HepG2 (cell line): ENCODE measurements at regions not wholly inside any gene's neighbourhood (a gene's known extent, or its start where the extent isn't known, plus 50 kb on each side); places are given as distances from the start of the nearest gene placed in this dataset.

Experiments
- ATAC-seq: fragments of 200-7000 bp; cut with Tn5 transposase; 3 replicates; pipeline ENCODE4 v1.9.1; 2020; ENCODE audit warnings: mild to moderate bottlenecking, moderate library complexity
- BruUV-seq: library from RNA; stranded (reverse); fragments of 400-500 nt; replicated peaks from 2 replicates; lab custom pipeline; 2021; lab: Mats Ljungman, UMichigan
- CTCF ChIA-PET: fragments of 300-600 bp; formaldehyde crosslinking; extraction: SDS; loops from one replicate; lab custom pipeline; 2021; ENCODE audit warnings: low total read pairs, inconsistent platforms, low intra/inter-chr PET ratio; lab: Yijun Ruan, JAX
- POLR2A ChIA-PET: fragments of 350-600 bp; sonication (Branson Sonifier 250); formaldehyde crosslinking; loops from one replicate; lab custom pipeline; 2020; ENCODE audit warnings: antibody characterized with exemption, inconsistent platforms; lab: Yijun Ruan, JAX
- DNase-seq: peaks from one replicate; pipeline ENCODE4 v3.0.0-alpha.2; 2015; ENCODE audit warnings: low spot score
- FAIRE-seq: peaks from 3 replicates; lab custom pipeline; 2011; peaks lifted over from hg19 to GRCh38; lab: Jason Lieb, UNC
- H2AFZ ChIP-seq: one replicate; pipeline ENCODE4 v1.6.1; 2011; ENCODE audit warnings: low read length, inconsistent platforms
- H3K27ac ChIP-seq: fragments of 300-600 bp; 3 replicates; pipeline ENCODE4 v1.8.0; 2011; ENCODE audit warnings: mixed run types, mild to moderate bottlenecking, mixed read lengths, low read length, inconsistent platforms; ENCODE audit not compliant: insufficient read depth; ENCODE audit errors: extremely low read length
- H3K27me3 ChIP-seq, 2 experiments: fragments of 200-600 bp in 1 of 2; 2 replicates in 1 of 2; 3 replicates in 1 of 2; pipeline versions ENCODE4 v1.6.0 to v1.8.0; 2011; ENCODE audit warnings: low read length in 2 of 2, mild to moderate bottlenecking in 2 of 2, moderate library complexity in 2 of 2, inconsistent platforms in 1 of 2; ENCODE audit not compliant: insufficient read depth in 2 of 2, control insufficient read depth in 1 of 2
- H3K36me3 ChIP-seq, 2 experiments: fragments of 200-600 bp in 1 of 2; replicated peaks in 1 of 2; 2 replicates in 1 of 2; 3 replicates in 1 of 2; pipeline versions ENCODE4 v1.5.1 to v1.8.0; 2011; ENCODE audit warnings: low read length in 2 of 2, inconsistent platforms in 1 of 2; ENCODE audit not compliant: insufficient read depth in 2 of 2, control insufficient read depth in 1 of 2
- H3K4me1 ChIP-seq: 2 replicates; pipeline ENCODE4 v1.5.1; 2012; ENCODE audit warnings: low read length, inconsistent platforms; ENCODE audit not compliant: insufficient read depth
- H3K4me2 ChIP-seq: 2 replicates; pipeline ENCODE4 v1.6.0; 2011; ENCODE audit warnings: low read depth, low read length, inconsistent platforms
- H3K4me3 ChIP-seq, 3 experiments: fragments of 200-600 bp in 1 of 3; sonication (generic), shearing (Covaris generic) in 1 of 3; replicated peaks in 1 of 3; 2 replicates each; pipeline ENCODE4 v1.5.1; 2011 to 2016; ENCODE audit warnings: low read length in 3 of 3, inconsistent platforms in 2 of 3, low read depth in 2 of 3, mild to moderate bottlenecking in 2 of 3, control low read depth in 1 of 3, mixed read lengths in 1 of 3; ENCODE audit not compliant: insufficient read depth in 1 of 3
- H3K79me2 ChIP-seq: one replicate; pipeline ENCODE4 v1.6.1; 2011; ENCODE audit warnings: low read length, inconsistent platforms; ENCODE audit not compliant: insufficient read depth
- H3K9ac ChIP-seq: 2 replicates; pipeline ENCODE4 v1.6.0; 2011; ENCODE audit warnings: mild to moderate bottlenecking, low read depth, low read length, inconsistent platforms; ENCODE audit not compliant: insufficient read depth
- H3K9me3 ChIP-seq: 2 replicates; pipeline ENCODE4 v1.5.1; 2012; ENCODE audit warnings: mild to moderate bottlenecking, low read length
- H4K20me1 ChIP-seq: 2 replicates; pipeline ENCODE4 v1.6.0; 2011; ENCODE audit warnings: inconsistent platforms, mild to moderate bottlenecking, low read length, moderate library complexity; ENCODE audit not compliant: insufficient read depth
- ATF6 ChIP-seq: sonication (generic); formaldehyde crosslinking; conservative IDR thresholded peaks from 2 replicates; pipeline ENCODE4 v1.4.0; 2020; ENCODE audit warnings: missing genetic modification reagents
- CREB1 ChIP-seq, 2 experiments: fragments of 450-650 bp in 1 of 2; IDR thresholded peaks; 2 replicates each; pipeline ENCODE4 v1.6.1; 2016 to 2017; ENCODE audit warnings: control low read depth in 1 of 2, mild to moderate bottlenecking in 1 of 2, missing compliant biosample characterization in 1 of 2, missing genetic modification characterization in 1 of 2
- NR0B2 ChIP-seq: sonication (generic); formaldehyde crosslinking; IDR thresholded peaks from 2 replicates; pipeline ENCODE4 v1.4.0; 2020; ENCODE audit warnings: mild to moderate bottlenecking, missing genetic modification reagents
- REST ChIP-seq, 2 experiments: IDR thresholded peaks; 2 replicates each; pipeline ENCODE4 v1.6.1; 2011 to 2012; ENCODE audit warnings: low read length in 2 of 2, borderline replicate concordance in 1 of 2, low read depth in 1 of 2, mild to moderate bottlenecking in 1 of 2, moderate library complexity in 1 of 2
- RXRB ChIP-seq: IDR thresholded peaks from 2 replicates; pipeline ENCODE4 v1.6.1; 2016; ENCODE audit warnings: borderline replicate concordance, missing genetic modification reagents, missing compliant biosample characterization
- SOX13 ChIP-seq, 3 experiments: fragments of 450-650 bp in 1 of 3; sonication (generic) in 1 of 3; formaldehyde crosslinking in 1 of 3; IDR thresholded peaks in 2 of 3; conservative IDR thresholded peaks in 1 of 3; 2 replicates each; pipeline versions ENCODE4 v1.5.0 to v1.6.1; 2016 to 2020; ENCODE audit warnings: antibody characterized with exemption in 1 of 3, mild to moderate bottlenecking in 1 of 3, missing compliant biosample characterization in 1 of 3, missing genetic modification reagents in 1 of 3, moderate library complexity in 1 of 3
- ZFP36L1 ChIP-seq: sonication (generic); formaldehyde crosslinking; IDR thresholded peaks from 2 replicates; pipeline ENCODE4 v1.8.0; 2022; ENCODE audit warnings: mild to moderate bottlenecking, missing genetic modification reagents, moderate library complexity
- ZNF512B ChIP-seq: sonication (generic); formaldehyde crosslinking; IDR thresholded peaks from 2 replicates; pipeline ENCODE4 v1.5.1; 2020; ENCODE audit warnings: missing genetic modification reagents, mild to moderate bottlenecking, borderline replicate concordance
- ZNF629 ChIP-seq: sonication (generic); formaldehyde crosslinking; conservative IDR thresholded peaks from 2 replicates; pipeline ENCODE4 v1.5.0; 2020; ENCODE audit warnings: missing genetic modification reagents
- ZNF639 ChIP-seq: conservative IDR thresholded peaks from 2 replicates; pipeline ENCODE4 v1.6.1; 2018; ENCODE audit warnings: missing genetic modification reagents
- WGBS: methylation state at CpG from one replicate; pipeline ENCODE4 v1.1.6; 2017; ENCODE audit warnings: low lambda C conversion rate; 5-methylcytosine and 5-hydroxymethylcytosine counted together
- in situ Hi-C: cut with HindIII; loops from 2 replicates; pipeline ENCODE4 v1.10.0; 2017; ENCODE audit warnings: low pct_unique_long_range_greater_than_20kb; ENCODE audit not compliant: extremely low pct_ligation_motif_present
- intact Hi-C: fragments of 100-400 bp; cut with micrococcal nuclease; formaldehyde crosslinking; loops from one replicate; pipeline ENCODE4 v1.10.0; 2022; ENCODE audit not compliant: unreplicated experiment

GRCh38 chr7:54921116-54921515 is 97.7 kb upstream of the EGFR start:
- Histone ChIP-seq H3K9me3 (no peaks in the 10 kb centered on the region), H3K27me3 (peaks cover 0 to 2% of the 10 kb centered on the region in 2 experiments; a peak in 1 of 5 replicates), H2AFZ (no peak overlapping the region), H3K36me3 (no peaks in the 10 kb centered on the region), H3K4me1 (peaks cover 25% of the 10 kb centered on the region), H3K79me2 (no peaks in the 10 kb centered on the region), H3K9ac (no peak overlapping the region), H3K27ac (no peak overlapping the region), H4K20me1 (no peaks in the 10 kb centered on the region), H3K4me2 (no peak overlapping the region), H3K4me3 (no peak overlapping the region)
- no peak for ATAC-seq
- ChIA-PET CTCF (no interaction called here), POLR2A (no interaction called here)
- 39% methylated on average over 3 of the region's 3 CpGs for WGBS
- no peak for FAIRE-seq
- BruUV-seq, result no TSS peak
- no peak for DNase-seq
- in situ Hi-C loops (no loop called here), intact Hi-C loops (no loop called here)
- TF ChIP-seq ZFP36L1 (CRISPR knock-in tag), result no peak
- TF ChIP-seq NR0B2 (CRISPR knock-in tag), result no peak
- TF ChIP-seq ZNF629 (CRISPR knock-in tag), result no peak
- no peak for TF ChIP-seq ZNF512B (CRISPR knock-in tag)
- no peak for TF ChIP-seq RXRB (CRISPR knock-in tag)
- no peak for TF ChIP-seq ATF6 (CRISPR knock-in tag)
- TF ChIP-seq CREB1 (IDR thresholded peaks at IDR 0.05), result no peak
- no peak for TF ChIP-seq CREB1 (CRISPR knock-in tag; IDR thresholded peaks at IDR 0.05)
- no peak for TF ChIP-seq ZNF639 (CRISPR knock-in tag)
- no peak for TF ChIP-seq SOX13 (IDR thresholded peaks at IDR 0.05)
- TF ChIP-seq SOX13 (CRISPR knock-in tag; conservative IDR thresholded peaks at IDR 0.05 in 1 of 2, IDR thresholded peaks at IDR 0.05 in 1 of 2), result no peak
- no peak for TF ChIP-seq REST (IDR thresholded peaks at IDR 0.05; ENCODE audit: borderline replicate concordance in 1 of 2, low read depth in 1 of 2, low read length in 2 of 2)
